ENCODE measurements at regions not wholly inside any gene's neighbourhood (a gene's known extent, or its start where the extent isn't known, plus 50 kb on each side); places are given as distances from the start of the nearest gene placed in this dataset.

DNA sequence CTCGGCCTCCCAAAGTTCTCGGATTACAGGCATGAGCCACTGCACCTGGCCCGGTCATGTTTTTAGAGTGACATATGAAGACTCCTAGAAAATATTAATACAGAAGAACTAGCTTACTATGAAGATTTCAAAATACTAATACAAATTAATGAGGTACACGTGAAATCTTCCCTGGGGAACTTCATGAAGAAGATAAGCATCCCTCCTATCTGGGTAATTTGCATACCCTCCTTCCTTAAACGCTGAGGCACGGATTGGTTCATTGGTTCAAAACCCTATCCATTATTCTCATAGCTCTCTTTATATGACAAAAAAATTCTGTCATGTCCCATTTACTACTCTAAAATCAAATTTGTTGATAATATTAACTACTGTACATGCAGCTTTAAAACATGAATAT is 224.8 kb upstream of the KLF14 start:
- peak overlapping the region; percentile 7 for H3K4me2 ChIP-seq (ENCODE audit: extremely low read depth, insufficient read depth, low read length)
- peak overlapping the region in 2 of 4 experiments; percentile 0 to 24 for H3K4me3 ChIP-seq (replicated peaks in 1 of 4; ENCODE audit: control extremely low read depth in 1 of 4, insufficient read depth in 1 of 4, low read depth in 3 of 4, low read length in 4 of 4)
- no peak overlapping the region for H2AFZ ChIP-seq (ENCODE audit: low read length)
- H3K27me3 ChIP-seq (ENCODE audit: control insufficient read depth, insufficient read depth, low read length) = no peaks in the 10 kb centered on the region
- peaks cover 23% of the 10 kb centered on the region for H3K4me1 ChIP-seq (ENCODE audit: control insufficient read depth, extremely low read depth, insufficient read depth, low read length)
- H4K20me1 ChIP-seq (ENCODE audit: control insufficient read depth, extremely low read depth, insufficient read depth, low read length) = no peaks in the 10 kb centered on the region
- H3K9ac ChIP-seq (ENCODE audit: insufficient read depth, low read length) = no peak overlapping the region
- H3K36me3 ChIP-seq (ENCODE audit: control insufficient read depth, insufficient read depth, low read length) = no peaks in the 10 kb centered on the region
- TF ChIP-seq EZH2 (IDR thresholded peaks at IDR 0.05; ENCODE audit: low read length, missing control alignments) = no peak
- TF ChIP-seq, protein P1, sequence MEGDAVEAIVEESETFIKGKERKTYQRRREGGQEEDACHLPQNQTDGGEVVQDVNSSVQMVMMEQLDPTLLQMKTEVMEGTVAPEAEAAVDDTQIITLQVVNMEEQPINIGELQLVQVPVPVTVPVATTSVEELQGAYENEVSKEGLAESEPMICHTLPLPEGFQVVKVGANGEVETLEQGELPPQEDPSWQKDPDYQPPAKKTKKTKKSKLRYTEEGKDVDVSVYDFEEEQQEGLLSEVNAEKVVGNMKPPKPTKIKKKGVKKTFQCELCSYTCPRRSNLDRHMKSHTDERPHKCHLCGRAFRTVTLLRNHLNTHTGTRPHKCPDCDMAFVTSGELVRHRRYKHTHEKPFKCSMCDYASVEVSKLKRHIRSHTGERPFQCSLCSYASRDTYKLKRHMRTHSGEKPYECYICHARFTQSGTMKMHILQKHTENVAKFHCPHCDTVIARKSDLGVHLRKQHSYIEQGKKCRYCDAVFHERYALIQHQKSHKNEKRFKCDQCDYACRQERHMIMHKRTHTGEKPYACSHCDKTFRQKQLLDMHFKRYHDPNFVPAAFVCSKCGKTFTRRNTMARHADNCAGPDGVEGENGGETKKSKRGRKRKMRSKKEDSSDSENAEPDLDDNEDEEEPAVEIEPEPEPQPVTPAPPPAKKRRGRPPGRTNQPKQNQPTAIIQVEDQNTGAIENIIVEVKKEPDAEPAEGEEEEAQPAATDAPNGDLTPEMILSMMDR (conservative IDR thresholded peaks at IDR 0.05 in 1 of 2, IDR thresholded peaks at IDR 0.05 in 1 of 2; ENCODE audit: low read depth in 1 of 2, low read length in 2 of 2) = no peak
- H3K27ac ChIP-seq (ENCODE audit: insufficient read depth, low read length) = peak overlapping the region; percentile 89
- peaks cover 67% of the 10 kb centered on the region for H3K79me2 ChIP-seq (ENCODE audit: control insufficient read depth, insufficient read depth, low read length)
- DNase-seq (ENCODE audit: low read depth in 2 of 2) = no peak
- H3K9me3 ChIP-seq (ENCODE audit: control insufficient read depth, insufficient read depth, low read depth, low read length) = no peaks in the 10 kb centered on the region

DNA sequence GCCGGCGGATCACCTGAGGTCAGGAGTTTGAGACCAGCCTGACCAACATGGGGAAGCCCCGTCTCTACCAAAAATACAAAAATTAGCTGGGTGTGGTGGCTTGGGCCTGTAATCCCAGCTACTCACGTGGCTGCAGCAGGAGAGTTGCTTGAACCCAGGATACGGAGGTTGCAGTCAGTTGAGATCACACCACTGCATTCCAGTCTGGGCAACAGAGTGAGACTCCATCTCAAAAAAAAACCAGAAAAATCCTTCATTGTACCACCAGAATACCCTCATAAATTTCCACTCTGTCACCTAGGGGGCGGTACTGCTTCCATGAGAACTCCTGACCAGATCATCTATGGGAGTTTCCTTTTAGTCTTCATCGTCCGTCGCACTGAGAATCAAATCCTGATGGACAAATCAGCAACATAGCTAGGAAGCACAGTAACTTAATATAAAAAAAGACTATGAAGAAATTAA is 225.8 kb upstream of the KLF14 start:
- Histone ChIP-seq H3K27me3 (ENCODE audit: control insufficient read depth, insufficient read depth, low read length) (no peaks in the 10 kb centered on the region), H3K9me3 (ENCODE audit: control insufficient read depth, insufficient read depth, low read depth, low read length) (no peaks in the 10 kb centered on the region), H2AFZ (ENCODE audit: low read length) (no peak overlapping the region), H3K4me2 (ENCODE audit: extremely low read depth, insufficient read depth, low read length) (peak overlapping the region; percentile 62), H3K27ac (ENCODE audit: insufficient read depth, low read length) (peak overlapping the region; percentile 89), H3K36me3 (ENCODE audit: control insufficient read depth, insufficient read depth, low read length) (no peaks in the 10 kb centered on the region), H3K79me2 (ENCODE audit: control insufficient read depth, insufficient read depth, low read length) (peaks cover 65% of the 10 kb centered on the region), H3K9ac (ENCODE audit: insufficient read depth, low read length) (no peak overlapping the region), H3K4me3 (replicated peaks in 1 of 4; ENCODE audit: control extremely low read depth in 1 of 4, insufficient read depth in 1 of 4, low read depth in 3 of 4, low read length in 4 of 4) (peak overlapping the region in 3 of 4 experiments; percentile 24 to 53 (median 52)), H3K4me1 (ENCODE audit: control insufficient read depth, extremely low read depth, insufficient read depth, low read length) (peaks cover 23% of the 10 kb centered on the region), H4K20me1 (ENCODE audit: control insufficient read depth, extremely low read depth, insufficient read depth, low read length) (no peaks in the 10 kb centered on the region)
- DNase-seq (ENCODE audit: low read depth in 2 of 2) = peak; percentile 73 to 87
- TF ChIP-seq, protein P1 (conservative IDR thresholded peaks at IDR 0.05 in 1 of 2, IDR thresholded peaks at IDR 0.05 in 1 of 2; ENCODE audit: low read depth in 1 of 2, low read length in 2 of 2) = peak; percentile 54 to 57
- TF ChIP-seq EZH2 (IDR thresholded peaks at IDR 0.05; ENCODE audit: low read length, missing control alignments) = no peak

DNA sequence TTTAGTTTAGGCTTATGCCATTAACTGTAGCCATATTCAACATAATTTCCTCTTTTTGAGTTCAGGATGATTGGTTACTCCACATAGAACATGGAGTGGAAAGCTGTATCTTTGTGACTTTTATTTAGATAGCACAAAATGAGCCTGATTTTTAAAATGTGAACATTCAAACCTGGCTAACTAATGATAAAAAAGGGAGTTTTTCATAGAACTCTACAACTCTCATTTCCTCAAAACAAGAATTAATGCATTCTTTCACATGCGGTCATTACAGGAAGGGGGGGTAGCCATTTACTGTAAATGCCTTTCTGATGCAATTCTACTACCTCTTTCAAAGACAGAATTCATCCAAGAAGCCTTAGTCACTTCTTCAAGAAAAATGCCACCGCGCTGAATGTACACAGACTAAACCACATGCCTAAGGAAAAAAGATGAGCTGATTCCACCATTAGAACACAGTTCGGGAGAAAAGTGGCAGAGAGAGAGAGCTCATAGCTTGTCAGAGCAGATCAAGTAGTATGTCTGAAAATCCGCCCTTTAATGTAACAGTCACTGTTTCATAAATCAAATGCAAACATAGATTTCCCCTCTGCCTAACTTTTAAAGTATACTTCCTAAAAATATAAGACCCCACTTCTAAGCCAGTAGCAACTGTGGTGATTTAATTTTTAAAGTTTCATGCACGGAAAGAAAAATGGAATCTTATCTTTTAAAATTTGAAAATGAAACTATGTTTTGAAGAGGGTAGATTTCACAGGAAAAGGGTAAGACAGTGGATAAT is 226.4 kb upstream of the KLF14 start:
- no peaks in the 10 kb centered on the region for H4K20me1 ChIP-seq (ENCODE audit: control insufficient read depth, extremely low read depth, insufficient read depth, low read length)
- peaks cover 62% of the 10 kb centered on the region for H3K79me2 ChIP-seq (ENCODE audit: control insufficient read depth, insufficient read depth, low read length)
- no peaks in the 10 kb centered on the region for H3K36me3 ChIP-seq (ENCODE audit: control insufficient read depth, insufficient read depth, low read length)
- H2AFZ ChIP-seq (ENCODE audit: low read length) = no peak overlapping the region
- H3K9ac ChIP-seq (ENCODE audit: insufficient read depth, low read length) = peak overlapping the region; percentile 51
- H3K27ac ChIP-seq (ENCODE audit: insufficient read depth, low read length) = peak overlapping the region; percentile 89
- H3K4me2 ChIP-seq (ENCODE audit: extremely low read depth, insufficient read depth, low read length) = peak overlapping the region; percentile 70
- no peaks in the 10 kb centered on the region for H3K27me3 ChIP-seq (ENCODE audit: control insufficient read depth, insufficient read depth, low read length)
- H3K4me3 ChIP-seq (replicated peaks in 1 of 4; ENCODE audit: control extremely low read depth in 1 of 4, insufficient read depth in 1 of 4, low read depth in 3 of 4, low read length in 4 of 4) = peak overlapping the region; percentile 34 to 53 (median 44)
- peaks cover 23% of the 10 kb centered on the region for H3K4me1 ChIP-seq (ENCODE audit: control insufficient read depth, extremely low read depth, insufficient read depth, low read length)
- no peak for TF ChIP-seq EZH2 (IDR thresholded peaks at IDR 0.05; ENCODE audit: low read length, missing control alignments)
- TF ChIP-seq, protein P1 (conservative IDR thresholded peaks at IDR 0.05 in 1 of 2, IDR thresholded peaks at IDR 0.05 in 1 of 2; ENCODE audit: low read depth in 1 of 2, low read length in 2 of 2) = no peak
- H3K9me3 ChIP-seq (ENCODE audit: control insufficient read depth, insufficient read depth, low read depth, low read length) = no peaks in the 10 kb centered on the region
- peak; percentile 99 for DNase-seq (ENCODE audit: low read depth in 2 of 2)
